LNCaP clone FGC (cell line): ENCODE measurements at regions not wholly inside any gene's neighbourhood (a gene's known extent, or its start where the extent isn't known, plus 50 kb on each side); places are given as distances from the start of the nearest gene placed in this dataset.

ENCODE experiments used
- DNase-seq: peaks from one replicate; pipeline ENCODE4 v3.0.0-alpha.2; 2011; ENCODE audit warnings: low read depth
- H3K4me3 ChIP-seq: 2 replicates; pipeline ENCODE4 v1.5.1; 2011; ENCODE audit warnings: mild to moderate bottlenecking, low read depth, low read length, control low read depth
- CTCF ChIP-seq: IDR thresholded peaks from 2 replicates; pipeline ENCODE4 v1.5.1; 2012; ENCODE audit warnings: mild to moderate bottlenecking; ENCODE audit not compliant: control insufficient read depth, insufficient read depth; ENCODE audit errors: extremely low read depth

- DNase-seq: no peak
- no peak for TF ChIP-seq CTCF
- no peak overlapping the region for H3K4me3 ChIP-seq
Measured at GRCh38 chr3:59621037-59621436, 571.2 kb upstream of the CFAP20DC start.

- TF ChIP-seq CTCF: no peak
- no peak overlapping the region for H3K4me3 ChIP-seq
- DNase-seq: no peak
Measured at GRCh38 chr3:59620325-59620724, 570.5 kb upstream of the CFAP20DC start.

GRCh38 chr3:59612444-59612715 lies 562.6 kb upstream of the CFAP20DC start:
- no peak overlapping the region for H3K4me3 ChIP-seq
- TF ChIP-seq CTCF: no peak
- no peak for DNase-seq

GRCh38 chr3:59611649-59612443 lies 562.0 kb upstream of the CFAP20DC start:
- no peak for DNase-seq
- H3K4me3 ChIP-seq: no peak overlapping the region
- no peak for TF ChIP-seq CTCF

GRCh38 chr3:59609657-59610348 lies 560.0 kb upstream of the CFAP20DC start:
- DNase-seq: no peak
- TF ChIP-seq CTCF: no peak

GRCh38 chr3:59608356-59608755 lies 558.5 kb upstream of the CFAP20DC start:
- no peak for DNase-seq
- TF ChIP-seq CTCF: no peak
- no peak overlapping the region for H3K4me3 ChIP-seq

More at GRCh38 chr3:59609657-59610348, 560.0 kb upstream of the CFAP20DC start:
- no peak overlapping the region for H3K4me3 ChIP-seq

GRCh38 chr3:59607656-59608055 lies 557.8 kb upstream of the CFAP20DC start:
- no peak overlapping the region for H3K4me3 ChIP-seq
- no peak for DNase-seq
- TF ChIP-seq CTCF: no peak
